ENCODE measurements at regions not wholly inside any gene's neighbourhood (a gene's known extent, or its start where the extent isn't known, plus 50 kb on each side); places are given as distances from the start of the nearest gene placed in this dataset.

DNA sequence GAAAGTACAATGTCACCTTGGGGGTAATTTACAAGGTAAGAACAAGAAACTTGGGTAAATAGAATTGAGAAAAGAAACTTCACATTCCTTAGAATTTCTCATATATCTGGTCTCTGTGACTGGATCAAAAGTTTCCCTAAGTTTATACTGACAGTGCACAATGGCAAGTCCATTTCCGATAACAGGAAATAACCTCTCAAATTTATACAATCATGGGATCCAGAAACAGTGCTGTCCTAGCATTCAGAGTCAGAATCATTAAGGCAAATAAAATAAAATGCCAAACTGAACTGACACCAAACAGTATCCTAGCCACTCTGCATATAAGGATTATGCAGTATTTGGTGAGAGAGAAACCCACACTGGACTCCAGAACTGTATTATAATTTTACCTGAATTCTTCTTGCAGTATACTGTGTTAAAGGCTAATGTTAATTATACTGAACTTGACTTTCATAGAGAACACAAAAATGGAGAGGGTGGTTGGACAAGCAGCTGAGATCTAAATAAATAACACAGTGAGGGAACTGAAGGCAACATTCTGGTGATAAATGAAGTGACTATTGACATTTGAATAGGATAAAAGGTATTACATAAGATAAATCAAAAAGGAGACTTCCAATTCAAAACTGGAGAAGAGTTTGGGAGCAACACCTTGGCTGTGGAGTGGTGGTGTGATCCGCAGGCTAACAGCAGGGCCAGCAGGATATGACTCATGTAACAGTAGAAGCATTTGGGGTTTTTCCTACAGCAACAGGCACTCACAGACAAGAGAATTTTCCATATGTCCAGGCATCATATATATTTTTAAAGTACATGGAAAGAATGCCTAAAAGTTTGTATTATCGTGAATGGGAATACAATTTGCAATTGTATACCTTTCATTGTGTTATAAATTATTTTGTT lies 932.5 kb upstream of the MIR17HG start:
- no TSS peak for BruUV-seq (replicated peaks)
- ATAC-seq, result no peak
- Histone ChIP-seq H3K9me3 (replicated peaks; ENCODE audit: control insufficient read depth, insufficient read depth, low read depth, low read length) (no peaks in the 10 kb centered on the region; the same call in 1 of the 2 replicates), H3K36me3 (ENCODE audit: control insufficient read depth, insufficient read depth, low read length) (no peaks in the 10 kb centered on the region), H3K9me1 (ENCODE audit: control insufficient read depth, insufficient read depth, low read length) (no peaks in the 10 kb centered on the region), H3K4me1 (replicated peaks in 1 of 2; ENCODE audit: control insufficient read depth in 2 of 2, insufficient read depth in 2 of 2, low read length in 2 of 2) (no peaks in the 10 kb centered on the region), H3K4me3 (no peak overlapping the region), H3K27ac (ENCODE audit: extremely low read depth, low read depth, low read length) (no peak overlapping the region), H3K4me2 (ENCODE audit: insufficient read depth, low read length) (no peak overlapping the region), H3K27me3 (ENCODE audit: control insufficient read depth in 2 of 2, insufficient read depth in 2 of 2, low read length in 2 of 2) (no peaks in the 10 kb centered on the region), H3K79me2 (ENCODE audit: control insufficient read depth, insufficient read depth, low read length) (no peaks in the 10 kb centered on the region), H4K20me1 (replicated peaks; ENCODE audit: control insufficient read depth, insufficient read depth, low read length) (no peaks in the 10 kb centered on the region), H3K9ac (ENCODE audit: insufficient read depth in 1 of 2, low read depth in 2 of 2, low read length in 2 of 2) (no peak overlapping the region), H2AFZ (ENCODE audit: low read depth, low read length) (no peak overlapping the region)
- no peak for FAIRE-seq
- in situ Hi-C loops (cut with MboI) (no loop called here), intact Hi-C loops (cut with micrococcal nuclease) (no loop called here)
- WGBS (ENCODE audit: insufficient coverage, low coverage, missing lambda C conversion rate), result 3% methylated on average over 3 of the region's 3 CpGs
- CTCF ChIA-PET (ENCODE audit: low intra/inter-chr PET ratio), result no interaction called here
- POLR2A ChIA-PET, result no interaction called here
- no peak for DNase-seq (ENCODE audit: extremely low read depth in 1 of 4, low spot score in 3 of 4)
- TF ChIP-seq HMG20B (CRISPR knock-in tag; IDR thresholded peaks at IDR 0.05) (no peak), PHF8 (IDR thresholded peaks at IDR 0.05; ENCODE audit: borderline replicate concordance, low read length) (no peak), GTF2E2 (tag; IDR thresholded peaks at IDR 0.05) (no peak), ZNF311 (CRISPR knock-in tag; IDR thresholded peaks at IDR 0.05) (peak; percentile 75), ZNF140 (CRISPR knock-in tag; IDR thresholded peaks at IDR 0.05) (no peak), KLF10 (CRISPR knock-in tag; IDR thresholded peaks at IDR 0.05) (0 out of 2 replicates have a peak, but pooled peaks have one; percentile 22), MXI1 (IDR thresholded peaks at IDR 0.05; ENCODE audit: low read depth, low read length) (no peak), ZNF121 (CRISPR knock-in tag; conservative IDR thresholded peaks at IDR 0.05) (no peak), BRF1 (IDR thresholded peaks at IDR 0.05; ENCODE audit: borderline replicate concordance, extremely low read depth, insufficient read length) (peak; percentile 5), ZNF324 (CRISPR knock-in tag; IDR thresholded peaks at IDR 0.05) (peak; percentile 18; the same call in 1 of the 2 replicates), NEUROD1 (IDR thresholded peaks at IDR 0.05; ENCODE audit: borderline replicate concordance, low read depth, low read length, partially characterized antibody) (no peak), YBX1 (IDR thresholded peaks at IDR 0.05) (no peak)
- TF ChIP-seq, protein P1, sequence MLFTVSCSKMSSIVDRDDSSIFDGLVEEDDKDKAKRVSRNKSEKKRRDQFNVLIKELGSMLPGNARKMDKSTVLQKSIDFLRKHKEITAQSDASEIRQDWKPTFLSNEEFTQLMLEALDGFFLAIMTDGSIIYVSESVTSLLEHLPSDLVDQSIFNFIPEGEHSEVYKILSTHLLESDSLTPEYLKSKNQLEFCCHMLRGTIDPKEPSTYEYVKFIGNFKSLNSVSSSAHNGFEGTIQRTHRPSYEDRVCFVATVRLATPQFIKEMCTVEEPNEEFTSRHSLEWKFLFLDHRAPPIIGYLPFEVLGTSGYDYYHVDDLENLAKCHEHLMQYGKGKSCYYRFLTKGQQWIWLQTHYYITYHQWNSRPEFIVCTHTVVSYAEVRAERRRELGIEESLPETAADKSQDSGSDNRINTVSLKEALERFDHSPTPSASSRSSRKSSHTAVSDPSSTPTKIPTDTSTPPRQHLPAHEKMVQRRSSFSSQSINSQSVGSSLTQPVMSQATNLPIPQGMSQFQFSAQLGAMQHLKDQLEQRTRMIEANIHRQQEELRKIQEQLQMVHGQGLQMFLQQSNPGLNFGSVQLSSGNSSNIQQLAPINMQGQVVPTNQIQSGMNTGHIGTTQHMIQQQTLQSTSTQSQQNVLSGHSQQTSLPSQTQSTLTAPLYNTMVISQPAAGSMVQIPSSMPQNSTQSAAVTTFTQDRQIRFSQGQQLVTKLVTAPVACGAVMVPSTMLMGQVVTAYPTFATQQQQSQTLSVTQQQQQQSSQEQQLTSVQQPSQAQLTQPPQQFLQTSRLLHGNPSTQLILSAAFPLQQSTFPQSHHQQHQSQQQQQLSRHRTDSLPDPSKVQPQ (CRISPR knock-in tag; IDR thresholded peaks at IDR 0.05; ENCODE audit: borderline replicate concordance), result 0 out of 2 replicates have a peak, but pooled peaks have one; percentile 44
- TF ChIP-seq, protein P2, sequence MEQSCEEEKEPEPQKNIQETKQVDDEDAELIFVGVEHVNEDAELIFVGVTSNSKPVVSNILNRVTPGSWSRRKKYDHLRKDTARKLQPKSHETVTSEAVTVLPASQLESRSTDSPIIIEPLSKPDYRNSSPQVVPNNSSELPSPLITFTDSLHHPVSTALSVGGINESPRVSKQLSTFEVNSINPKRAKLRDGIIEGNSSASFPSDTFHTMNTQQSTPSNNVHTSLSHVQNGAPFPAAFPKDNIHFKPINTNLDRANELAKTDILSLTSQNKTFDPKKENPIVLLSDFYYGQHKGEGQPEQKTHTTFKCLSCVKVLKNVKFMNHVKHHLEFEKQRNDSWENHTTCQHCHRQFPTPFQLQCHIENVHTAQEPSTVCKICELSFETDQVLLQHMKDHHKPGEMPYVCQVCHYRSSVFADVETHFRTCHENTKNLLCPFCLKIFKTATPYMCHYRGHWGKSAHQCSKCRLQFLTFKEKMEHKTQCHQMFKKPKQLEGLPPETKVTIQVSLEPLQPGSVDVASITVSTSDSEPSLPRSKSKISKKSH (CRISPR knock-in tag; IDR thresholded peaks at IDR 0.05), result 0 out of 2 replicates have a peak, but pooled peaks have one; percentile 41

All from K562 (cell line).